H1 (cell line): ENCODE measurements at regions not wholly inside any gene's neighbourhood (a gene's known extent, or its start where the extent isn't known, plus 50 kb on each side); places are given as distances from the start of the nearest gene placed in this dataset.

ENCODE experiments used
- CTCF ChIA-PET: fragments of 300-600 bp; sonication (Branson Sonifier 250); formaldehyde crosslinking; loops from one replicate; lab custom pipeline; 2021; ENCODE audit not compliant: partially characterized antibody; lab: Charles Lee
- POLR2A ChIA-PET: fragments of 300-600 bp; sonication (Branson Sonifier 250); formaldehyde crosslinking; loops from one replicate; lab custom pipeline; 2021; ENCODE audit warnings: inconsistent platforms; ENCODE audit not compliant: partially characterized antibody; lab: Charles Lee
- DNase-seq, 2 experiments: peaks; one replicate each; pipeline versions ENCODE4 v3.0.0 to v3.0.0-alpha.2; 2010 to 2022; ENCODE audit warnings: low spot score in 2 of 2, low read depth in 1 of 2, mixed read lengths in 1 of 2
- FAIRE-seq: peaks from 2 replicates; lab custom pipeline; 2011; peaks lifted over from hg19 to GRCh38; lab: Jason Lieb, UNC
- H2AFZ ChIP-seq: 2 replicates; pipeline ENCODE4 v1.8.1; 2012; ENCODE audit warnings: low read length, inconsistent platforms
- H2AK5ac ChIP-seq: 2 replicates; pipeline ENCODE4 v1.6.1; 2013; ENCODE audit warnings: low read depth, low read length
- H2BK120ac ChIP-seq: replicated peaks from 2 replicates; pipeline ENCODE3; 2013; ENCODE audit warnings: low read depth, low read length, inconsistent platforms
- H2BK12ac ChIP-seq: 2 replicates; pipeline ENCODE4 v1.6.1; 2013; ENCODE audit warnings: low read depth, low read length
- H2BK15ac ChIP-seq: 2 replicates; pipeline ENCODE4 v1.6.1; 2013; ENCODE audit warnings: low read length
- H2BK20ac ChIP-seq: 2 replicates; pipeline ENCODE4 v1.6.1; 2013; ENCODE audit warnings: low read length
- H2BK5ac ChIP-seq: 2 replicates; pipeline ENCODE4 v1.6.1; 2013; ENCODE audit warnings: low read depth, low read length
- H3K14ac ChIP-seq: 2 replicates; pipeline ENCODE4 v1.6.1; 2013; ENCODE audit warnings: inconsistent platforms; ENCODE audit not compliant: insufficient read length
- H3K18ac ChIP-seq: 2 replicates; pipeline ENCODE4 v1.6.1; 2013; ENCODE audit warnings: low read length; ENCODE audit errors: extremely low read depth
- H3K23ac ChIP-seq: 2 replicates; pipeline ENCODE4 v1.6.1; 2013; ENCODE audit warnings: inconsistent platforms; ENCODE audit not compliant: insufficient read length
- H3K23me2 ChIP-seq: 2 replicates; pipeline ENCODE4 v1.6.1; 2013; ENCODE audit warnings: low read depth, low read length
- H3K27ac ChIP-seq: 2 replicates; pipeline ENCODE4 v1.6.1; 2011; ENCODE audit warnings: low read depth, low read length, inconsistent platforms
- H3K27me3 ChIP-seq, 4 experiments: replicated peaks in 1 of 4; 1 replicate in 1 of 4; 2 replicates in 3 of 4; pipeline versions ENCODE4 v1.6.1 to v1.8.1; 2011 to 2013; ENCODE audit warnings: low read length in 3 of 4, mild to moderate bottlenecking in 3 of 4, inconsistent platforms in 2 of 4, mixed read lengths in 2 of 4, moderate library complexity in 1 of 4; ENCODE audit not compliant: control insufficient read depth in 3 of 4, insufficient read depth in 3 of 4; ENCODE audit errors: extremely low read depth in 1 of 4
- H3K36me3 ChIP-seq, 4 experiments: 2 replicates each; pipeline versions ENCODE4 v1.6.1 to v1.8.1; 2011 to 2013; ENCODE audit warnings: mild to moderate bottlenecking in 4 of 4, low read length in 3 of 4, moderate library complexity in 2 of 4, control low read depth in 1 of 4, inconsistent platforms in 1 of 4; ENCODE audit not compliant: insufficient read depth in 4 of 4, control insufficient read depth in 2 of 4
- H3K4ac ChIP-seq: replicated peaks from 2 replicates; pipeline ENCODE3; 2013; ENCODE audit warnings: low read length, low read depth, mixed read lengths, inconsistent platforms; ENCODE audit not compliant: insufficient read length
- H3K4me1 ChIP-seq, 4 experiments: replicated peaks in 1 of 4; 1 replicate in 1 of 4; 2 replicates in 3 of 4; pipeline versions ENCODE4 v1.6.1 to v1.8.1; 2011 to 2013; ENCODE audit warnings: low read length in 3 of 4, inconsistent platforms in 2 of 4, mixed read lengths in 1 of 4; ENCODE audit not compliant: insufficient read depth in 4 of 4, control insufficient read depth in 3 of 4
- H3K4me2 ChIP-seq, 2 experiments: 2 replicates each; pipeline versions ENCODE4 v1.6.1 to v1.8.1; 2011 to 2013; ENCODE audit warnings: low read depth in 2 of 2, low read length in 2 of 2, control low read depth in 1 of 2, inconsistent platforms in 1 of 2, mild to moderate bottlenecking in 1 of 2; ENCODE audit not compliant: insufficient read depth in 1 of 2
- H3K4me3 ChIP-seq, 4 experiments: fragments of 200-600, 300-600 bp in 1 of 4; sonication (generic), shearing (Covaris generic), sonication (Bioruptor Twin) in 1 of 4; 2 replicates each; pipeline versions ENCODE4 v1.5.1 to v1.8.1; 2011 to 2016; ENCODE audit warnings: low read length in 4 of 4, low read depth in 3 of 4, control low read depth in 2 of 4, inconsistent platforms in 2 of 4, mild to moderate bottlenecking in 2 of 4, mixed read lengths in 1 of 4, moderate library complexity in 1 of 4; ENCODE audit not compliant: insufficient read depth in 2 of 4; ENCODE audit errors: extremely low read depth in 1 of 4
- H3K56ac ChIP-seq: replicated peaks from 2 replicates; pipeline ENCODE3; 2013; ENCODE audit warnings: low read depth, mild to moderate bottlenecking, mixed read lengths, low read length, inconsistent platforms; ENCODE audit not compliant: insufficient read length
- H3K79me1 ChIP-seq: 2 replicates; pipeline ENCODE4 v1.6.1; 2013; ENCODE audit warnings: low read depth, low read length, control low read depth
- H3K79me2 ChIP-seq, 2 experiments: 2 replicates each; pipeline versions ENCODE4 v1.6.1 to v1.8.1; 2012 to 2013; ENCODE audit warnings: low read length in 2 of 2, mild to moderate bottlenecking in 2 of 2, inconsistent platforms in 1 of 2; ENCODE audit not compliant: insufficient read depth in 2 of 2, control insufficient read depth in 1 of 2
- H3K9ac ChIP-seq, 4 experiments: replicated peaks in 1 of 4; 1 replicate in 1 of 4; 2 replicates in 3 of 4; pipeline versions ENCODE4 v1.6.1 to v1.8.1; 2011 to 2013; ENCODE audit warnings: low read depth in 3 of 4, low read length in 3 of 4, control low read depth in 2 of 4, mild to moderate bottlenecking in 2 of 4, moderate library complexity in 2 of 4, inconsistent platforms in 1 of 4; ENCODE audit errors: extremely low read depth in 1 of 4
- H3K9me3 ChIP-seq, 2 experiments: 2 replicates each; pipeline versions ENCODE4 v1.6.1 to v1.8.1; 2012 to 2013; ENCODE audit warnings: mild to moderate bottlenecking in 2 of 2, moderate library complexity in 2 of 2, control low read depth in 1 of 2, inconsistent platforms in 1 of 2, low read depth in 1 of 2, low read length in 1 of 2, mixed read lengths in 1 of 2; ENCODE audit not compliant: insufficient read depth in 2 of 2
- H4K20me1 ChIP-seq, 2 experiments: replicated peaks in 1 of 2; 2 replicates each; pipeline versions ENCODE3 to v1.8.1; 2011 to 2013; ENCODE audit warnings: inconsistent platforms in 2 of 2, low read length in 2 of 2, mild to moderate bottlenecking in 1 of 2; ENCODE audit not compliant: insufficient read depth in 2 of 2, control insufficient read depth in 1 of 2
- H4K5ac ChIP-seq: 2 replicates; pipeline ENCODE4 v1.6.1; 2013; ENCODE audit warnings: low read length, low read depth, mixed read lengths, inconsistent platforms; ENCODE audit not compliant: insufficient read length
- H4K8ac ChIP-seq: 2 replicates; pipeline ENCODE4 v1.8.0; 2013; ENCODE audit warnings: mild to moderate bottlenecking, moderate library complexity, low read length, inconsistent platforms; ENCODE audit not compliant: insufficient read depth; ENCODE audit errors: extremely low read depth
- H4K91ac ChIP-seq: replicated peaks from 2 replicates; pipeline ENCODE3; 2013; ENCODE audit warnings: low read length, mixed read lengths, inconsistent platforms; ENCODE audit not compliant: insufficient read length
- CEBPB ChIP-seq: IDR thresholded peaks from 2 replicates; pipeline ENCODE4 v1.6.1; 2012; ENCODE audit warnings: low read depth, low read length
- EGR1 ChIP-seq: IDR thresholded peaks from 2 replicates; pipeline ENCODE4 v1.6.1; 2011; ENCODE audit warnings: low read depth, low read length, borderline replicate concordance
- FOSL1 ChIP-seq: IDR thresholded peaks from 2 replicates; pipeline ENCODE4 v1.6.1; 2011; ENCODE audit warnings: mild to moderate bottlenecking, low read depth, low read length, moderate library complexity; ENCODE audit not compliant: insufficient read depth
- NRF1 ChIP-seq: IDR thresholded peaks from 2 replicates; pipeline ENCODE4 v1.6.1; 2011; ENCODE audit warnings: mild to moderate bottlenecking, low read depth, low read length, improper control_type of control experiment
- SUZ12 ChIP-seq: fragments of 200-600 bp; sonication (generic); IDR thresholded peaks from 2 replicates; pipeline ENCODE4 v1.6.1; 2012; ENCODE audit warnings: mild to moderate bottlenecking, inconsistent platforms, low read length, moderate library complexity, mixed read lengths
- WGBS, 2 experiments: shearing (Covaris generic) in 1 of 2; methylation state at CpG; one replicate each; pipeline versions ENCODE4 v1.1.6 to v1.1.7; 2013 to 2015; ENCODE audit warnings: low lambda C conversion rate in 2 of 2, mixed read lengths in 2 of 2, inconsistent platforms in 1 of 2, low coverage in 1 of 2, missing lambda C conversion rate in 1 of 2; ENCODE audit not compliant: insufficient replicate concordance in 2 of 2, insufficient coverage in 1 of 2, insufficient read length in 1 of 2; ENCODE audit errors: extremely low coverage in 1 of 2, missing lambda C conversion rate in 1 of 2; 5-methylcytosine and 5-hydroxymethylcytosine counted together

DNA sequence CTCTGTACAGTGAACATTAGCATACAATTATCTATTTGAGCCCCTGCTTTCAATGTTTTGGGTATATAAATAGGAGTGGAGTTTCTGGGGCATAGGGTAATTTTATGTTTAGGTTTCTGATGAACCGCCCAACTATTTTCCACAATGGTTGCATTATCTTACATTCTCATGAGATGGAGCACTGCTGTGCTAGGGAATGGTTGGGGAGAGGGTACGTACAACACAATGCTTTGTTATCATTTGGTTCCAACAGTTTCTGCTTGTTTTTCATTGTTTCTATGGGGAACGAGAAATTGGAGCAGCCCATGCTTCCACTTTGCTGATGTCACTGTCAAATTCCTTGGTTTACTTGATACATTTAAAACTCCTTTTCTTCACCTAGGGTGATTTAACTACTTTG lies 1115.3 kb downstream of the REEP3 start:
- TF ChIP-seq SUZ12 (no peak), NRF1 (no peak), EGR1 (no peak), CEBPB (no peak), FOSL1 (no peak)
- ChIA-PET CTCF (interaction anchor here (1.4 kb wide), 1 partner anchor 12 kb away, joined by 3 read pairs; no protein-coding TSS in a partner anchor), POLR2A (no interaction called here)
- Histone ChIP-seq H2BK15ac (no peak overlapping the region), H3K18ac (no peak overlapping the region), H3K23me2 (no peaks in the 10 kb centered on the region), H3K79me1 (no peaks in the 10 kb centered on the region), H3K14ac (no peak overlapping the region), H3K4me2 (no peak overlapping the region), H2BK12ac (no peak overlapping the region), H2BK5ac (no peak overlapping the region), H4K20me1 (no peaks in the 10 kb centered on the region), H3K4ac (no peak overlapping the region), H4K5ac (no peak overlapping the region), H3K27ac (no peak overlapping the region), H3K27me3 (no peaks in the 10 kb centered on the region), H2AK5ac (no peak overlapping the region), H3K56ac (no peak overlapping the region), H3K9ac (no peak overlapping the region), H3K9me3 (no peaks in the 10 kb centered on the region), H3K36me3 (no peaks in the 10 kb centered on the region), H3K4me3 (no peak overlapping the region), H3K79me2 (no peaks in the 10 kb centered on the region), H4K8ac (no peak overlapping the region), H3K4me1 (peaks cover 0 to 3% (median 0%) of the 10 kb centered on the region in 4 experiments; a peak in 1 of 7 replicates), H2BK120ac (no peak overlapping the region), H3K23ac (no peak overlapping the region), H2AFZ (no peak overlapping the region), H4K91ac (no peak overlapping the region), H2BK20ac (no peak overlapping the region)
- 80% methylated on average over 3 of the region's 3 CpGs; no CpG with 5 or more reads in 1 of the 2 experiments for WGBS, 2 experiments
- DNase-seq, result no peak
- no peak for FAIRE-seq
